DOHH2 (cell line): ENCODE measurements at regions not wholly inside any gene's neighbourhood (a gene's known extent, or its start where the extent isn't known, plus 50 kb on each side); places are given as distances from the start of the nearest gene placed in this dataset.

Source experiments
- H3F3A ChIP-seq: fragments of 200-600 bp; sonication (generic), shearing (Covaris generic); 2 replicates; pipeline ENCODE4 v1.6.0; 2016; ENCODE audit warnings: antibody characterized with exemption, mild to moderate bottlenecking; ENCODE audit not compliant: control insufficient read depth, insufficient read depth
- H3K27ac ChIP-seq: fragments of 200-600 bp; sonication (generic); 2 replicates; pipeline ENCODE4 v1.5.1; 2014; ENCODE audit warnings: low read depth, mild to moderate bottlenecking, low read length, moderate library complexity
- H3K27me3 ChIP-seq: fragments of 200-600 bp; sonication (generic); 2 replicates; pipeline ENCODE4 v1.6.1; 2014; ENCODE audit warnings: mild to moderate bottlenecking, low read length, mixed read lengths; ENCODE audit not compliant: control insufficient read depth
- H3K36me3 ChIP-seq: fragments of 200-600 bp; sonication (generic); 2 replicates; pipeline ENCODE4 v1.6.1; 2014; ENCODE audit warnings: mild to moderate bottlenecking, low read length, moderate library complexity, mixed read lengths; ENCODE audit not compliant: control insufficient read depth
- H3K4me1 ChIP-seq: fragments of 200-600 bp; sonication (generic); 2 replicates; pipeline ENCODE4 v1.6.1; 2014; ENCODE audit warnings: mild to moderate bottlenecking, low read length, mixed read lengths; ENCODE audit not compliant: control insufficient read depth
- H3K4me2 ChIP-seq: fragments of 200-600 bp; sonication (generic); 2 replicates; pipeline ENCODE4 v1.6.0; 2014; ENCODE audit warnings: mild to moderate bottlenecking, low read length, moderate library complexity
- H3K4me3 ChIP-seq: fragments of 200-600 bp; sonication (generic); 2 replicates; pipeline ENCODE4 v1.5.1; 2014; ENCODE audit warnings: mild to moderate bottlenecking, low read length, mixed read lengths
- H3K79me2 ChIP-seq: fragments of 200-600 bp; sonication (generic); 2 replicates; pipeline ENCODE4 v1.6.1; 2014; ENCODE audit warnings: mild to moderate bottlenecking, low read length, mixed read lengths; ENCODE audit not compliant: control insufficient read depth
- H3K9me2 ChIP-seq: fragments of 200-600 bp; sonication (generic); replicated peaks from 2 replicates; pipeline ENCODE4 v1.6.1; 2014; ENCODE audit warnings: mild to moderate bottlenecking, low read length, mixed read lengths; ENCODE audit not compliant: control insufficient read depth
- H3K9me3 ChIP-seq: fragments of 200-600 bp; sonication (generic); 2 replicates; pipeline ENCODE4 v1.6.1; 2014; ENCODE audit warnings: antibody characterized with exemption, low read length, mixed read lengths; ENCODE audit not compliant: control insufficient read depth, insufficient read depth
- H4K20me1 ChIP-seq: fragments of 200-600 bp; sonication (generic); 2 replicates; pipeline ENCODE4 v1.6.0; 2014; ENCODE audit warnings: low read depth, mild to moderate bottlenecking, antibody characterized with exemption, low read length, moderate library complexity; ENCODE audit not compliant: control insufficient read depth, insufficient read depth
- CTCF ChIP-seq: fragments of 200-600 bp; sonication (generic); IDR thresholded peaks from one replicate; pipeline ENCODE4 v1.5.1; 2014; ENCODE audit warnings: antibody characterized with exemption, mild to moderate bottlenecking, low read depth, low read length; ENCODE audit not compliant: poor library complexity, severe bottlenecking
- EZH2phosphoT487 ChIP-seq: fragments of 200-600 bp; sonication (generic); IDR thresholded peaks from 2 replicates; pipeline ENCODE4 v1.6.1; 2017; ENCODE audit warnings: borderline replicate concordance, mild to moderate bottlenecking, antibody characterized with exemption, low read length, moderate library complexity, mixed read lengths

GRCh38 chr4:137711502-137711901, 179.2 kb upstream of the PCDH18 start:
- Histone ChIP-seq H3F3A (no peaks in the 10 kb centered on the region), H3K27ac (no peak overlapping the region), H3K4me3 (no peak overlapping the region), H3K36me3 (no peaks in the 10 kb centered on the region), H3K4me1 (no peaks in the 10 kb centered on the region), H3K79me2 (no peaks in the 10 kb centered on the region), H4K20me1 (no peaks in the 10 kb centered on the region), H3K27me3 (no peaks in the 10 kb centered on the region), H3K9me2 (no peaks in the 10 kb centered on the region), H3K4me2 (no peak overlapping the region), H3K9me3 (no peaks in the 10 kb centered on the region)
- TF ChIP-seq CTCF (no peak), EZH2phosphoT487 (no peak)

GRCh38 chr4:137707626-137708025, 175.3 kb upstream of the PCDH18 start:
- no peaks in the 10 kb centered on the region for H3K9me3 ChIP-seq
- no peak overlapping the region for H3K27ac ChIP-seq
- no peaks in the 10 kb centered on the region for H3K9me2 ChIP-seq
- no peak for TF ChIP-seq CTCF
- no peak for TF ChIP-seq EZH2phosphoT487
- no peak overlapping the region for H3K4me3 ChIP-seq
- H3K36me3 ChIP-seq: no peaks in the 10 kb centered on the region
- H3F3A ChIP-seq: no peaks in the 10 kb centered on the region
- no peaks in the 10 kb centered on the region for H3K79me2 ChIP-seq
- no peaks in the 10 kb centered on the region for H3K27me3 ChIP-seq
- no peak overlapping the region for H3K4me2 ChIP-seq
- no peaks in the 10 kb centered on the region for H4K20me1 ChIP-seq
- H3K4me1 ChIP-seq: no peaks in the 10 kb centered on the region

- Histone ChIP-seq H3K4me2 (no peak overlapping the region), H3K27ac (no peak overlapping the region), H4K20me1 (no peaks in the 10 kb centered on the region), H3K27me3 (no peaks in the 10 kb centered on the region), H3K4me3 (no peak overlapping the region), H3K9me3 (no peaks in the 10 kb centered on the region), H3K9me2 (no peaks in the 10 kb centered on the region), H3K79me2 (no peaks in the 10 kb centered on the region), H3K36me3 (no peaks in the 10 kb centered on the region), H3K4me1 (no peaks in the 10 kb centered on the region), H3F3A (no peaks in the 10 kb centered on the region)
- no peak for TF ChIP-seq EZH2phosphoT487
- TF ChIP-seq CTCF: no peak
Measured at GRCh38 chr4:137707102-137707620, 174.9 kb upstream of the PCDH18 start.
